Spleen (tissue), 11 donors: ENCODE measurements at regions not wholly inside any gene's neighbourhood (a gene's known extent, or its start where the extent isn't known, plus 50 kb on each side); places are given as distances from the start of the nearest gene placed in this dataset.

ENCODE experiments used
- DNase-seq: peaks from one replicate; pipeline ENCODE4 v3.0.0-alpha.2; 2020
- H3K27ac ChIP-seq, 8 donors: fragments of 200-600 bp; sonication (generic) in 7 of 8; 1 replicate in 4 of 8; 2 replicates in 4 of 8; pipeline versions ENCODE4 v1.5.0 to v1.8.0; 2016 to 2021; ENCODE audit warnings: inconsistent platforms in 4 of 8, mild to moderate bottlenecking in 4 of 8, moderate library complexity in 1 of 8
- H3K27me3 ChIP-seq, 7 donors: fragments of 200-600 bp; sonication (generic) in 6 of 7; replicated peaks in 1 of 7; 1 replicate in 4 of 7; 2 replicates in 3 of 7; pipeline versions ENCODE4 v1.5.0 to v1.8.0; 2016 to 2021; ENCODE audit warnings: inconsistent platforms in 3 of 7, mild to moderate bottlenecking in 1 of 7
- H3K36me3 ChIP-seq, 6 donors: fragments of 200-600 bp; sonication (generic) in 5 of 6; 1 replicate in 4 of 6; 2 replicates in 2 of 6; pipeline versions ENCODE4 v1.5.0 to v1.8.0; 2016 to 2021; ENCODE audit warnings: inconsistent platforms in 2 of 6
- H3K4me1 ChIP-seq, 6 donors: fragments of 200-600 bp; sonication (generic) in 5 of 6; 1 replicate in 3 of 6; 2 replicates in 3 of 6; pipeline versions ENCODE4 v1.5.0 to v1.8.0; 2016 to 2021; ENCODE audit warnings: inconsistent platforms in 3 of 6
- H3K4me3 ChIP-seq, 8 donors: fragments of 200-600 bp; sonication (generic) in 7 of 8; 1 replicate in 4 of 8; 2 replicates in 4 of 8; pipeline versions ENCODE4 v1.5.0 to v1.8.0; 2016 to 2021; ENCODE audit warnings: inconsistent platforms in 4 of 8, mild to moderate bottlenecking in 4 of 8, moderate library complexity in 2 of 8
- H3K9me3 ChIP-seq, 8 donors: fragments of 200-600 bp; sonication (generic) in 7 of 8; 1 replicate in 4 of 8; 2 replicates in 4 of 8; pipeline versions ENCODE4 v1.5.0 to v1.8.0; 2016 to 2021; ENCODE audit warnings: inconsistent platforms in 4 of 8
- POLR2A ChIP-seq, 3 donors: fragments of 450-650 bp; IDR thresholded peaks; one replicate each; pipeline ENCODE4 v1.5.1; 2017; ENCODE audit warnings: antibody characterized with exemption in 3 of 3, mild to moderate bottlenecking in 1 of 3
- POLR2AphosphoS5 ChIP-seq, 3 donors: sonication (generic); formaldehyde crosslinking; IDR thresholded peaks; one replicate each; pipeline ENCODE4 v1.5.1; 2017; ENCODE audit warnings: antibody characterized with exemption in 3 of 3
- WGBS, 5 donors: extraction: QIAGEN DNeasy Blood & Tissue Kit in 3 of 5; methylation state at CpG; one replicate each; pipeline versions ENCODE4 v1.1.5 to v1.1.7; 2013 to 2018; 5-methylcytosine and 5-hydroxymethylcytosine counted together
- intact Hi-C: fragments of 100-400 bp; cut with DNase I; formaldehyde crosslinking; loops from one replicate; pipeline ENCODE4 v1.15.0; 2023; ENCODE audit warnings: low total_unique reads
- TF ChIP-seq, protein P1 (sequence below), 11 experiments: fragments of 200-600 bp in 7 of 11; fragments of 450-650 bp in 4 of 11; sonication (generic) in 4 of 11; IDR thresholded peaks in 8 of 11; conservative IDR thresholded peaks in 3 of 11; 1 replicate in 7 of 11; 2 replicates in 4 of 11; pipeline versions ENCODE4 v1.4.0 to v1.8.0; 2016 to 2021; ENCODE audit warnings: antibody characterized with exemption in 11 of 11, inconsistent platforms in 4 of 11, mild to moderate bottlenecking in 1 of 11
- donor health status: healthy with polysubstance abuse.
- donor health status: DM: no; HTN: no; CAD: no; lungs with moderate emphysema.
- donor health status: DM: no; HTN: no; CAD: no.
- donor health status: Bipolar disorder and iron deficiency.
- donor health status: healthy.
- donor health status: DM: no; HTN: no; CAD: no.
- donor health status: DM: yes; HTN: yes; CAD: no.

DNA sequence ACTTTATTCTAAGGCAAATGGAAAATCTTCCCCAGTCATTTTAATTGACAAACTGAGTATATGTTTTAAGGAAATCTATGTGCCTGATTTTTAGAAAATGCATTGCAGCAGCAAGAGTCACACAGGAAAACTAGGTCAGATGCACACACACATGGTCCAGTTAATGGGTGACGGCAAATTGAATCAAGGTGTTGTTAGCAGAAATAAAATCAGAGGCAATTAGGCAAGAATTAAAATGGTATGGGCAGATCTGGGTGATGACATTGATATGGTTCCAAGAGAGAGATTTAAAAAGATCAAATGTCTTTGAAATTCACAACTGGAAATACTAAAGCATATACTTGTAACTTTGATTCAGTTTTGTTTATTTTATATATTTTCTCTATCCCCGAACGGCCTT is 174.2 kb upstream of the CDH19 start:
- Histone ChIP-seq H3K27ac (no peak overlapping the region), H3K4me3 (no peak overlapping the region), H3K27me3 (no peaks in the 10 kb centered on the region), H3K4me1 (no peaks in the 10 kb centered on the region), H3K9me3 (no peaks in the 10 kb centered on the region), H3K36me3 (no peaks in the 10 kb centered on the region)
- intact Hi-C loops: no loop called here
- DNase-seq: no peak
- no peak for TF ChIP-seq POLR2AphosphoS5 (IDR thresholded peaks at IDR 0.05)
- TF ChIP-seq POLR2A (IDR thresholded peaks at IDR 0.05): no peak
- TF ChIP-seq, protein P1, sequence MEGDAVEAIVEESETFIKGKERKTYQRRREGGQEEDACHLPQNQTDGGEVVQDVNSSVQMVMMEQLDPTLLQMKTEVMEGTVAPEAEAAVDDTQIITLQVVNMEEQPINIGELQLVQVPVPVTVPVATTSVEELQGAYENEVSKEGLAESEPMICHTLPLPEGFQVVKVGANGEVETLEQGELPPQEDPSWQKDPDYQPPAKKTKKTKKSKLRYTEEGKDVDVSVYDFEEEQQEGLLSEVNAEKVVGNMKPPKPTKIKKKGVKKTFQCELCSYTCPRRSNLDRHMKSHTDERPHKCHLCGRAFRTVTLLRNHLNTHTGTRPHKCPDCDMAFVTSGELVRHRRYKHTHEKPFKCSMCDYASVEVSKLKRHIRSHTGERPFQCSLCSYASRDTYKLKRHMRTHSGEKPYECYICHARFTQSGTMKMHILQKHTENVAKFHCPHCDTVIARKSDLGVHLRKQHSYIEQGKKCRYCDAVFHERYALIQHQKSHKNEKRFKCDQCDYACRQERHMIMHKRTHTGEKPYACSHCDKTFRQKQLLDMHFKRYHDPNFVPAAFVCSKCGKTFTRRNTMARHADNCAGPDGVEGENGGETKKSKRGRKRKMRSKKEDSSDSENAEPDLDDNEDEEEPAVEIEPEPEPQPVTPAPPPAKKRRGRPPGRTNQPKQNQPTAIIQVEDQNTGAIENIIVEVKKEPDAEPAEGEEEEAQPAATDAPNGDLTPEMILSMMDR (IDR thresholded peaks at IDR 0.05 in 8 of 11, conservative IDR thresholded peaks at IDR 0.05 in 3 of 11): no peak
- 83 to 93% (median 92%) methylated on average over 3 of the region's 3 CpGs for WGBS, 5 donors

DNA sequence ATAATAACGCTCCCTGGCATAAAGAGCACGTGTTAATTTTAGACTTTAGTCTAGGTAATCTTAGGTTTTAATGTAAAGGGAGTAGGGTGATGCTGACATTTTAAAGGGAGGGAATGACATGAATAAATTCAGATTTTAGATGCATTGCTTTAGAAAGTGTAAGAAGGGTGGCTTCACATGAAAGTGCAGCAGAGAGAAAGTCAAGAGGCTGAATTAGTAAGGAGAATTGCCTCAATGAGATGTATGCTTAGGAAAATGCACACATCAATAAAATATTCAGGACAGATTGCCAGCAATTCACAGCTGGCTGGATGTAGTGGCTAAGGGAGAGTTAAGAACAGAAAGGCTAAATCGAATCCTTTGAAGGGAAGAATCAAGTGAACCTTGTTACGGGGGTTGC is 165.5 kb upstream of the CDH19 start:
- DNase-seq: no peak
- intact Hi-C loops: no loop called here

GRCh38 chr18:66764230-66764629 is 160.3 kb upstream of the CDH19 start:
- Histone ChIP-seq H3K36me3 (no peaks in the 10 kb centered on the region), H3K27ac (no peak overlapping the region), H3K4me1 (no peaks in the 10 kb centered on the region), H3K27me3 (no peaks in the 10 kb centered on the region), H3K4me3 (no peak overlapping the region), H3K9me3 (no peaks in the 10 kb centered on the region)
- DNase-seq: no peak
- intact Hi-C loops: no loop called here
- WGBS, 5 donors: 78 to 91% (median 85%) methylated on average over 4 of the region's 4 CpGs
- TF ChIP-seq, protein P1 (IDR thresholded peaks at IDR 0.05 in 8 of 11, conservative IDR thresholded peaks at IDR 0.05 in 3 of 11): no peak
- TF ChIP-seq POLR2A (IDR thresholded peaks at IDR 0.05) (no peak), POLR2AphosphoS5 (IDR thresholded peaks at IDR 0.05) (no peak)

More for the DNA sequence above, 165.5 kb upstream of the CDH19 start:
- Histone ChIP-seq H3K9me3 (no peaks in the 10 kb centered on the region), H3K4me3 (no peak overlapping the region), H3K36me3 (no peaks in the 10 kb centered on the region), H3K4me1 (no peaks in the 10 kb centered on the region), H3K27ac (no peak overlapping the region), H3K27me3 (no peaks in the 10 kb centered on the region)
- 80 to 91% (median 84%) methylated on average over 4 of the region's 4 CpGs for WGBS, 5 donors
- TF ChIP-seq, protein P1 (IDR thresholded peaks at IDR 0.05 in 8 of 11, conservative IDR thresholded peaks at IDR 0.05 in 3 of 11): no peak
- no peak for TF ChIP-seq POLR2AphosphoS5 (IDR thresholded peaks at IDR 0.05)
- TF ChIP-seq POLR2A (IDR thresholded peaks at IDR 0.05): no peak

GRCh38 chr18:66761166-66761565 is 157.3 kb upstream of the CDH19 start:
- 83 to 97% (median 86%) methylated on average over 4 of the region's 4 CpGs for WGBS, 5 donors
- intact Hi-C loops: no loop called here
- no peak overlapping the region for H3K27ac ChIP-seq
- H3K36me3 ChIP-seq: no peaks in the 10 kb centered on the region
- no peaks in the 10 kb centered on the region for H3K9me3 ChIP-seq
- no peak overlapping the region for H3K4me3 ChIP-seq
- no peak for DNase-seq
- H3K27me3 ChIP-seq: no peaks in the 10 kb centered on the region
- H3K4me1 ChIP-seq: no peaks in the 10 kb centered on the region
- TF ChIP-seq POLR2AphosphoS5 (IDR thresholded peaks at IDR 0.05): no peak
- no peak for TF ChIP-seq POLR2A (IDR thresholded peaks at IDR 0.05)
- TF ChIP-seq, protein P1 (IDR thresholded peaks at IDR 0.05 in 8 of 11, conservative IDR thresholded peaks at IDR 0.05 in 3 of 11): no peak
